GM23338 (cell line): ENCODE measurements at regions not wholly inside any gene's neighbourhood (a gene's known extent, or its start where the extent isn't known, plus 50 kb on each side); places are given as distances from the start of the nearest gene placed in this dataset.
A peak's percentile ranks its signal among the peaks of the same experiment; 100 is the strongest.

Experiments
- ATAC-seq: fragments of 200-7000 bp; cut with Tn5 transposase; 3 replicates; pipeline ENCODE4 v1.9.1; 2020
- DNase-seq: peaks from one replicate; pipeline ENCODE4 v3.0.0-alpha.2; 2015; ENCODE audit warnings: low spot score
- H2AFZ ChIP-seq: fragments of 200-600 bp; sonication (generic); 2 replicates; pipeline ENCODE4 v1.8.0; 2016; ENCODE audit warnings: antibody characterized with exemption, mild to moderate bottlenecking, moderate library complexity
- H3F3A ChIP-seq: fragments of 200-600 bp; sonication (generic); replicated peaks from 2 replicates; pipeline ENCODE4 v1.8.0; 2017; ENCODE audit warnings: antibody characterized with exemption, mixed run types, low read depth
- H3K27ac ChIP-seq: fragments of 200-600 bp; sonication (generic); 2 replicates; pipeline ENCODE4 v1.6.1; 2016; ENCODE audit warnings: low read depth
- H3K27me3 ChIP-seq: fragments of 200-600 bp; sonication (generic); 2 replicates; pipeline ENCODE4 v1.8.0; 2016; ENCODE audit warnings: mild to moderate bottlenecking, mixed run types, moderate library complexity; ENCODE audit not compliant: insufficient read depth
- H3K36me3 ChIP-seq: fragments of 200-600 bp; sonication (generic); 2 replicates; pipeline ENCODE4 v1.8.0; 2016; ENCODE audit warnings: mild to moderate bottlenecking; ENCODE audit not compliant: insufficient read depth
- H3K4me1 ChIP-seq: fragments of 200-600 bp; sonication (generic); 2 replicates; pipeline ENCODE4 v1.8.0; 2016; ENCODE audit warnings: mild to moderate bottlenecking, moderate library complexity; ENCODE audit not compliant: insufficient read depth
- H3K4me2 ChIP-seq: fragments of 200-600 bp; sonication (generic); 2 replicates; pipeline ENCODE4 v1.7.1; 2017; ENCODE audit warnings: mixed run types
- H3K4me3 ChIP-seq: fragments of 200-600 bp; sonication (generic); 2 replicates; pipeline ENCODE4 v1.6.1; 2016; ENCODE audit warnings: mixed run types
- H3K79me2 ChIP-seq: fragments of 200-600 bp; sonication (generic); replicated peaks from 2 replicates; pipeline ENCODE4 v1.8.0; 2017; ENCODE audit warnings: mild to moderate bottlenecking; ENCODE audit not compliant: insufficient read depth
- H3K9me2 ChIP-seq: fragments of 200-600 bp; sonication (generic); 2 replicates; pipeline ENCODE4 v1.8.0; 2017; ENCODE audit not compliant: insufficient read depth
- H4K20me1 ChIP-seq: fragments of 200-600 bp; sonication (generic); replicated peaks from 2 replicates; pipeline ENCODE4 v1.8.0; 2017; ENCODE audit warnings: mild to moderate bottlenecking; ENCODE audit not compliant: insufficient read depth
- H3K27ac Mint-ChIP-seq: 2 replicates; pipeline ENCODE4 v1.8.0; 2020; ENCODE audit warnings: inconsistent platforms, mild to moderate bottlenecking, moderate library complexity, mixed read lengths
- H3K27me3 Mint-ChIP-seq: 3 replicates; pipeline ENCODE4 v1.8.0; 2022; ENCODE audit warnings: low read depth, mild to moderate bottlenecking, moderate library complexity, mixed read lengths, inconsistent platforms; ENCODE audit not compliant: insufficient read depth, poor library complexity
- H3K36me3 Mint-ChIP-seq: 3 replicates; pipeline ENCODE4 v1.8.0; 2021; ENCODE audit warnings: low read depth, mild to moderate bottlenecking, inconsistent platforms, moderate library complexity, mixed read lengths
- H3K4me1 Mint-ChIP-seq: 3 replicates; pipeline ENCODE4 v1.8.0; 2020; ENCODE audit warnings: mild to moderate bottlenecking, inconsistent platforms, mixed read lengths
- H3K4me3 Mint-ChIP-seq: 3 replicates; pipeline ENCODE4 v1.8.0; 2021; ENCODE audit warnings: moderate library complexity, mild to moderate bottlenecking, inconsistent platforms, mixed read lengths
- H3K9me3 Mint-ChIP-seq: 3 replicates; pipeline ENCODE4 v1.8.0; 2020; ENCODE audit warnings: moderate library complexity, mild to moderate bottlenecking, inconsistent platforms, mixed read lengths
- CREB1 ChIP-seq: fragments of 250-450 bp; sonication (Bioruptor Pico); IDR thresholded peaks from 2 replicates; pipeline ENCODE4 v1.5.0; 2020; ENCODE audit warnings: low read depth, mild to moderate bottlenecking, moderate library complexity
- CTCF ChIP-seq, 2 experiments: fragments of 200-600 bp in 1 of 2; sonication (generic) in 1 of 2; conservative IDR thresholded peaks; 2 replicates each; pipeline versions ENCODE4 v1.5.1 to v1.6.1; 2016 to 2017; ENCODE audit warnings: antibody characterized with exemption in 2 of 2, low read depth in 2 of 2, mild to moderate bottlenecking in 2 of 2, moderate library complexity in 1 of 2
- EZH2 ChIP-seq: fragments of 200-600 bp; sonication (generic); IDR thresholded peaks from one replicate; pipeline ENCODE4 v1.8.0; 2017; ENCODE audit warnings: antibody characterized with exemption, mild to moderate bottlenecking, low read depth; ENCODE audit not compliant: unreplicated experiment
- EZH2phosphoT487 ChIP-seq: fragments of 200-600 bp; sonication (generic); IDR thresholded peaks from one replicate; pipeline ENCODE4 v1.8.1; 2018; ENCODE audit warnings: antibody characterized with exemption; ENCODE audit not compliant: unreplicated experiment
- JUNB ChIP-seq: IDR thresholded peaks from one replicate; pipeline ENCODE4 v1.6.1; 2016; ENCODE audit warnings: antibody characterized with exemption; ENCODE audit not compliant: unreplicated experiment
- NANOG ChIP-seq: IDR thresholded peaks from 2 replicates; pipeline ENCODE4 v1.6.1; 2016; ENCODE audit warnings: antibody characterized with exemption, borderline replicate concordance
- POLR2AphosphoS5 ChIP-seq: IDR thresholded peaks from 2 replicates; pipeline ENCODE4 v1.6.1; 2016; ENCODE audit warnings: antibody characterized with exemption, low read depth
- REST ChIP-seq: IDR thresholded peaks from one replicate; pipeline ENCODE4 v1.6.1; 2018; ENCODE audit warnings: antibody characterized with exemption; ENCODE audit not compliant: unreplicated experiment
- STAT1 ChIP-seq: IDR thresholded peaks from one replicate; pipeline ENCODE4 v1.6.1; 2016; ENCODE audit warnings: antibody characterized with exemption; ENCODE audit not compliant: unreplicated experiment
- ZNF114 ChIP-seq: fragments of 250-450 bp; sonication (Bioruptor Pico); IDR thresholded peaks from 2 replicates; pipeline ENCODE4 v1.5.0; 2020; ENCODE audit warnings: mild to moderate bottlenecking, moderate library complexity
- ZNF331 ChIP-seq: fragments of 250-450 bp; sonication (Bioruptor Pico); IDR thresholded peaks from 2 replicates; pipeline ENCODE4 v1.5.0; 2020; ENCODE audit warnings: low read depth, mild to moderate bottlenecking, moderate library complexity
- TF ChIP-seq, protein P1 (sequence below): IDR thresholded peaks from 2 replicates; pipeline ENCODE4 v1.6.1; 2016; ENCODE audit warnings: antibody characterized with exemption
- TF ChIP-seq, protein P2 (sequence below): fragments of 250-450 bp; sonication (Bioruptor Pico); IDR thresholded peaks from 2 replicates; pipeline ENCODE4 v1.5.0; 2020; ENCODE audit warnings: mild to moderate bottlenecking, moderate library complexity

DNA sequence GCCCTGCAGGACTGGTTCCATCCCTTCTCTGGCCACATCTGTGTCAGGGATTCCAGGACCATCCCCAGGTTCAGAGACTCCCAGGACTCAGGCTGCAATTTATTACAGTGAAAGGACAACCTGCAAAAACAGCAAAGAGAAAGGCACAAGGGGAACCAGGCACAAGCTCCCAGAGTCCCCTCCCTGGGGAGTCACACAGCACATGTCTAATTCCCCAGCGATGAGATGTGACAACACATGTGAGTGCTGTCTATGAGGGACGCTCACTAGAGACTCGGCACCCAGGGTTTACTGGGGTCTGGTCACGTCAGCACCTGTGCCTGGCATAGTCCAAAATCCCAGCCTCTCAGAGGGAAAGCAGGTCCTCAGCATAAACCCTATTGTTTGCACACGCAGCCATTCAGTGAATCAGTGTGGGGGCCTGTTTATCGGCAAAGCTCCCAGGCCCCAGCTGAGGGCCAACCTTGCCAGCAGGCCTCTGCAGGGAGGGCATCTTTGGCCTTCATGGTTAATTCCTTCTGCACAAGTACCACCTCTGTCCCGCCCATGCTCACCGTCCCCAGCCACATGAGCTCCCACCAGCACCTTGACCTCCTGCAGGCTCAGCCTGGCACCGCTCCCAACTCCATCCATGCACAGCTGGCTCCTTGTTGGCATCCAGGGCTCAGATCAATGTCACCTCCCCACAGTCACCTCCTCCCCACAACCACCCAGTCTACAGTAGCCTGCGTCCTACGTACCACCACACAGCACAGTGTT is 198.9 kb upstream of the SFSWAP start:
- H3K4me1 Mint-ChIP-seq: peaks cover 14% of the 10 kb centered on the region

More for the DNA sequence above, 198.9 kb upstream of the SFSWAP start:
- Histone ChIP-seq H3K4me1 (peaks cover 9% of the 10 kb centered on the region), H3K4me3 (no peak overlapping the region), H3K9me2 (no peaks in the 10 kb centered on the region), H3K27me3 (no peaks in the 10 kb centered on the region), H4K20me1 (no peaks in the 10 kb centered on the region), H3K79me2 (no peaks in the 10 kb centered on the region), H2AFZ (peak overlapping the region; percentile 72; the same call in 1 of the 2 replicates), H3F3A (no peaks in the 10 kb centered on the region), H3K36me3 (no peaks in the 10 kb centered on the region), H3K27ac (no peak overlapping the region), H3K4me2 (no peak overlapping the region)
- ATAC-seq: no peak
- Mint-ChIP-seq H3K36me3 (no peaks in the 10 kb centered on the region), H3K4me3 (no peak overlapping the region), H3K9me3 (0 out of 3 replicates have a peak, but pooled peaks cover 3% of the 10 kb centered on the region), H3K27ac (no peak overlapping the region), H3K27me3 (peaks cover 16% of the 10 kb centered on the region)
- TF ChIP-seq CTCF (conservative IDR thresholded peaks at IDR 0.05; ENCODE audit: low read depth in 2 of 2): no peak
- TF ChIP-seq ZNF114 (CRISPR knock-in tag): no peak
- TF ChIP-seq NANOG: no peak
- TF ChIP-seq STAT1: no peak
- TF ChIP-seq EZH2phosphoT487: no peak
- TF ChIP-seq JUNB: no peak
- TF ChIP-seq, protein P1, sequence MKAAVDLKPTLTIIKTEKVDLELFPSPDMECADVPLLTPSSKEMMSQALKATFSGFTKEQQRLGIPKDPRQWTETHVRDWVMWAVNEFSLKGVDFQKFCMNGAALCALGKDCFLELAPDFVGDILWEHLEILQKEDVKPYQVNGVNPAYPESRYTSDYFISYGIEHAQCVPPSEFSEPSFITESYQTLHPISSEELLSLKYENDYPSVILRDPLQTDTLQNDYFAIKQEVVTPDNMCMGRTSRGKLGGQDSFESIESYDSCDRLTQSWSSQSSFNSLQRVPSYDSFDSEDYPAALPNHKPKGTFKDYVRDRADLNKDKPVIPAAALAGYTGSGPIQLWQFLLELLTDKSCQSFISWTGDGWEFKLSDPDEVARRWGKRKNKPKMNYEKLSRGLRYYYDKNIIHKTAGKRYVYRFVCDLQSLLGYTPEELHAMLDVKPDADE: no peak
- TF ChIP-seq REST: no peak
- TF ChIP-seq, protein P2, sequence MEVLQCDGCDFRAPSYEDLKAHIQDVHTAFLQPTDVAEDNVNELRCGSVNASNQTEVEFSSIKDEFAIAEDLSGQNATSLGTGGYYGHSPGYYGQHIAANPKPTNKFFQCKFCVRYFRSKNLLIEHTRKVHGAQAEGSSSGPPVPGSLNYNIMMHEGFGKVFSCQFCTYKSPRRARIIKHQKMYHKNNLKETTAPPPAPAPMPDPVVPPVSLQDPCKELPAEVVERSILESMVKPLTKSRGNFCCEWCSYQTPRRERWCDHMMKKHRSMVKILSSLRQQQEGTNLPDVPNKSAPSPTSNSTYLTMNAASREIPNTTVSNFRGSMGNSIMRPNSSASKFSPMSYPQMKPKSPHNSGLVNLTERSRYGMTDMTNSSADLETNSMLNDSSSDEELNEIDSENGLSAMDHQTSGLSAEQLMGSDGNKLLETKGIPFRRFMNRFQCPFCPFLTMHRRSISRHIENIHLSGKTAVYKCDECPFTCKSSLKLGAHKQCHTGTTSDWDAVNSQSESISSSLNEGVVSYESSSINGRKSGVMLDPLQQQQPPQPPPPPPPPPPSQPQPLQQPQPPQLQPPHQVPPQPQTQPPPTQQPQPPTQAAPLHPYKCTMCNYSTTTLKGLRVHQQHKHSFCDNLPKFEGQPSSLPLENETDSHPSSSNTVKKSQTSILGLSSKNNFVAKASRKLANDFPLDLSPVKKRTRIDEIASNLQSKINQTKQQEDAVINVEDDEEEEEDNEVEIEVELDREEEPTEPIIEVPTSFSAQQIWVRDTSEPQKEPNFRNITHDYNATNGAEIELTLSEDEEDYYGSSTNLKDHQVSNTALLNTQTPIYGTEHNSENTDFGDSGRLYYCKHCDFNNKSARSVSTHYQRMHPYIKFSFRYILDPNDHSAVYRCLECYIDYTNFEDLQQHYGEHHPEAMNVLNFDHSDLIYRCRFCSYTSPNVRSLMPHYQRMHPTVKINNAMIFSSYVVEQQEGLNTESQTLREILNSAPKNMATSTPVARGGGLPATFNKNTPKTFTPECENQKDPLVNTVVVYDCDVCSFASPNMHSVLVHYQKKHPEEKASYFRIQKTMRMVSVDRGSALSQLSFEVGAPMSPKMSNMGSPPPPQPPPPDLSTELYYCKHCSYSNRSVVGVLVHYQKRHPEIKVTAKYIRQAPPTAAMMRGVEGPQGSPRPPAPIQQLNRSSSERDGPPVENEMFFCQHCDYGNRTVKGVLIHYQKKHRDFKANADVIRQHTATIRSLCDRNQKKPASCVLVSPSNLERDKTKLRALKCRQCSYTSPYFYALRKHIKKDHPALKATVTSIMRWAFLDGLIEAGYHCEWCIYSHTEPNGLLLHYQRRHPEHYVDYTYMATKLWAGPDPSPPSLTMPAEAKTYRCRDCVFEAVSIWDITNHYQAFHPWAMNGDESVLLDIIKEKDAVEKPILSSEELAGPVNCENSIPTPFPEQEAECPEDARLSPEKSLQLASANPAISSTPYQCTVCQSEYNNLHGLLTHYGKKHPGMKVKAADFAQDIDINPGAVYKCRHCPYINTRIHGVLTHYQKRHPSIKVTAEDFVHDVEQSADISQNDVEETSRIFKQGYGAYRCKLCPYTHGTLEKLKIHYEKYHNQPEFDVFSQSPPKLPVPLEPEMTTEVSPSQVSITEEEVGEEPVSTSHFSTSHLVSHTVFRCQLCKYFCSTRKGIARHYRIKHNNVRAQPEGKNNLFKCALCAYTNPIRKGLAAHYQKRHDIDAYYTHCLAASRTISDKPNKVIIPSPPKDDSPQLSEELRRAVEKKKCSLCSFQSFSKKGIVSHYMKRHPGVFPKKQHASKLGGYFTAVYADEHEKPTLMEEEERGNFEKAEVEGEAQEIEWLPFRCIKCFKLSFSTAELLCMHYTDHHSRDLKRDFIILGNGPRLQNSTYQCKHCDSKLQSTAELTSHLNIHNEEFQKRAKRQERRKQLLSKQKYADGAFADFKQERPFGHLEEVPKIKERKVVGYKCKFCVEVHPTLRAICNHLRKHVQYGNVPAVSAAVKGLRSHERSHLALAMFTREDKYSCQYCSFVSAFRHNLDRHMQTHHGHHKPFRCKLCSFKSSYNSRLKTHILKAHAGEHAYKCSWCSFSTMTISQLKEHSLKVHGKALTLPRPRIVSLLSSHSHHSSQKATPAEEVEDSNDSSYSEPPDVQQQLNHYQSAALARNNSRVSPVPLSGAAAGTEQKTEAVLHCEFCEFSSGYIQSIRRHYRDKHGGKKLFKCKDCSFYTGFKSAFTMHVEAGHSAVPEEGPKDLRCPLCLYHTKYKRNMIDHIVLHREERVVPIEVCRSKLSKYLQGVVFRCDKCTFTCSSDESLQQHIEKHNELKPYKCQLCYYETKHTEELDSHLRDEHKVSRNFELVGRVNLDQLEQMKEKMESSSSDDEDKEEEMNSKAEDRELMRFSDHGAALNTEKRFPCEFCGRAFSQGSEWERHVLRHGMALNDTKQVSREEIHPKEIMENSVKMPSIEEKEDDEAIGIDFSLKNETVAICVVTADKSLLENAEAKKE (CRISPR knock-in tag): no peak
- no peak for TF ChIP-seq CREB1
- TF ChIP-seq EZH2: no peak
- TF ChIP-seq POLR2AphosphoS5: no peak
- TF ChIP-seq ZNF331: no peak
- DNase-seq: no peak
